SK-N-SH treated with all-trans-retinoic acid at 6 μM for 48 hours (cell line): ENCODE measurements at regions not wholly inside any gene's neighbourhood (a gene's known extent, or its start where the extent isn't known, plus 50 kb on each side); places are given as distances from the start of the nearest gene placed in this dataset.

Experiments used
- ARNTL ChIP-seq: fragments of 450-650 bp; formaldehyde crosslinking; IDR thresholded peaks from 2 replicates; pipeline ENCODE4 v1.5.0; 2020; ENCODE audit warnings: low read depth, mild to moderate bottlenecking, moderate library complexity, borderline replicate concordance
- BACH2 ChIP-seq: fragments of 250-450 bp; sonication (Bioruptor Pico); IDR thresholded peaks from 2 replicates; pipeline ENCODE4 v1.9.0; 2021; ENCODE audit warnings: mild to moderate bottlenecking, borderline replicate concordance
- CREB5 ChIP-seq: fragments of 250-450 bp; sonication (Bioruptor Pico); IDR thresholded peaks from 2 replicates; pipeline ENCODE4 v1.5.1; 2020; ENCODE audit warnings: low read depth, mild to moderate bottlenecking, moderate library complexity
- CSRNP3 ChIP-seq: fragments of 250-450 bp; sonication (Bioruptor Pico); IDR thresholded peaks from 2 replicates; pipeline ENCODE4 v1.5.1; 2021; ENCODE audit warnings: mild to moderate bottlenecking, moderate library complexity
- ISL1 ChIP-seq: fragments of 250-450 bp; sonication (Bioruptor Pico); IDR thresholded peaks from 2 replicates; pipeline ENCODE4 v2.1.2; 2022; ENCODE audit warnings: mild to moderate bottlenecking, moderate library complexity
- OSR1 ChIP-seq: fragments of 250-450 bp; sonication (Bioruptor Pico); IDR thresholded peaks from 2 replicates; pipeline ENCODE4 v1.8.0; 2022; ENCODE audit warnings: moderate library complexity, mild to moderate bottlenecking, inconsistent platforms
- RARB ChIP-seq: fragments of 250-450 bp; sonication (Bioruptor Pico); IDR thresholded peaks from 2 replicates; pipeline ENCODE4 v1.8.0; 2021; ENCODE audit warnings: mild to moderate bottlenecking, moderate library complexity
- TCF4 ChIP-seq: fragments of 250-450 bp; sonication (Bioruptor Pico); IDR thresholded peaks from 2 replicates; pipeline ENCODE4 v1.8.0; 2021; ENCODE audit warnings: mild to moderate bottlenecking, moderate library complexity, borderline replicate concordance
- TOX ChIP-seq: fragments of 250-450 bp; sonication (Bioruptor Pico); IDR thresholded peaks from 2 replicates; pipeline ENCODE4 v1.8.0; 2021; ENCODE audit warnings: mild to moderate bottlenecking, moderate library complexity, borderline replicate concordance
- ZFP3 ChIP-seq: fragments of 250-450 bp; sonication (Bioruptor Pico); IDR thresholded peaks from 2 replicates; pipeline ENCODE4 v1.5.0; 2020; ENCODE audit warnings: mild to moderate bottlenecking, moderate library complexity
- ZFP30 ChIP-seq: fragments of 450-650 bp; formaldehyde crosslinking; IDR thresholded peaks from 2 replicates; pipeline ENCODE4 v1.5.0; 2022; ENCODE audit warnings: mild to moderate bottlenecking, moderate library complexity
- ZNF70 ChIP-seq: fragments of 450-650 bp; formaldehyde crosslinking; IDR thresholded peaks from 2 replicates; pipeline ENCODE4 v1.5.0; 2020; ENCODE audit warnings: mild to moderate bottlenecking, moderate library complexity
- TF ChIP-seq, protein P1 (sequence below): fragments of 250-450 bp; sonication (Bioruptor Pico); IDR thresholded peaks from 2 replicates; pipeline ENCODE4 v1.8.0; 2020; ENCODE audit warnings: mild to moderate bottlenecking, moderate library complexity, borderline replicate concordance
- TF ChIP-seq, protein P2 (sequence below): fragments of 250-450 bp; sonication (Bioruptor Pico); IDR thresholded peaks from 2 replicates; pipeline ENCODE4 v1.8.0; 2021; ENCODE audit warnings: low read depth, mild to moderate bottlenecking, moderate library complexity, borderline replicate concordance

- TF ChIP-seq, protein P1, sequence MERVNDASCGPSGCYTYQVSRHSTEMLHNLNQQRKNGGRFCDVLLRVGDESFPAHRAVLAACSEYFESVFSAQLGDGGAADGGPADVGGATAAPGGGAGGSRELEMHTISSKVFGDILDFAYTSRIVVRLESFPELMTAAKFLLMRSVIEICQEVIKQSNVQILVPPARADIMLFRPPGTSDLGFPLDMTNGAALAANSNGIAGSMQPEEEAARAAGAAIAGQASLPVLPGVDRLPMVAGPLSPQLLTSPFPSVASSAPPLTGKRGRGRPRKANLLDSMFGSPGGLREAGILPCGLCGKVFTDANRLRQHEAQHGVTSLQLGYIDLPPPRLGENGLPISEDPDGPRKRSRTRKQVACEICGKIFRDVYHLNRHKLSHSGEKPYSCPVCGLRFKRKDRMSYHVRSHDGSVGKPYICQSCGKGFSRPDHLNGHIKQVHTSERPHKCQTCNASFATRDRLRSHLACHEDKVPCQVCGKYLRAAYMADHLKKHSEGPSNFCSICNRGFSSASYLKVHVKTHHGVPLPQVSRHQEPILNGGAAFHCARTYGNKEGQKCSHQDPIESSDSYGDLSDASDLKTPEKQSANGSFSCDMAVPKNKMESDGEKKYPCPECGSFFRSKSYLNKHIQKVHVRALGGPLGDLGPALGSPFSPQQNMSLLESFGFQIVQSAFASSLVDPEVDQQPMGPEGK (CRISPR knock-in tag), result no peak
- TF ChIP-seq OSR1 (no peak), TOX (CRISPR knock-in tag) (no peak), ZFP3 (CRISPR knock-in tag) (no peak), CSRNP3 (no peak), BACH2 (CRISPR knock-in tag) (no peak), ISL1 (CRISPR knock-in tag) (no peak), ZFP30 (CRISPR knock-in tag) (no peak), ARNTL (CRISPR knock-in tag) (no peak), ZNF70 (CRISPR knock-in tag) (no peak), CREB5 (CRISPR knock-in tag) (no peak), RARB (no peak), TCF4 (CRISPR knock-in tag) (no peak)
- TF ChIP-seq, protein P2, sequence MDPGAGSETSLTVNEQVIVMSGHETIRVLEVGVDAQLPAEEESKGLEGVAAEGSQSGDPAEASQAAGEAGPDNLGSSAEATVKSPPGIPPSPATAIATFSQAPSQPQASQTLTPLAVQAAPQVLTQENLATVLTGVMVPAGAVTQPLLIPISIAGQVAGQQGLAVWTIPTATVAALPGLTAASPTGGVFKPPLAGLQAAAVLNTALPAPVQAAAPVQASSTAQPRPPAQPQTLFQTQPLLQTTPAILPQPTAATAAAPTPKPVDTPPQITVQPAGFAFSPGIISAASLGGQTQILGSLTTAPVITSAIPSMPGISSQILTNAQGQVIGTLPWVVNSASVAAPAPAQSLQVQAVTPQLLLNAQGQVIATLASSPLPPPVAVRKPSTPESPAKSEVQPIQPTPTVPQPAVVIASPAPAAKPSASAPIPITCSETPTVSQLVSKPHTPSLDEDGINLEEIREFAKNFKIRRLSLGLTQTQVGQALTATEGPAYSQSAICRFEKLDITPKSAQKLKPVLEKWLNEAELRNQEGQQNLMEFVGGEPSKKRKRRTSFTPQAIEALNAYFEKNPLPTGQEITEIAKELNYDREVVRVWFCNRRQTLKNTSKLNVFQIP, result no peak
These were observed 377.5 kb upstream of the SORCS1 start for GRCh38 chr10:107542016-107542415.
